Mesodermal cell (in vitro differentiated cells): ENCODE measurements at regions not wholly inside any gene's neighbourhood (a gene's known extent, or its start where the extent isn't known, plus 50 kb on each side); places are given as distances from the start of the nearest gene placed in this dataset.

Experiments
- H3K27ac ChIP-seq: 2 replicates; pipeline ENCODE4 v1.7.0; 2013; ENCODE audit warnings: mild to moderate bottlenecking, low read depth, low read length, moderate library complexity; ENCODE audit not compliant: severe bottlenecking
- H3K36me3 ChIP-seq: 2 replicates; pipeline ENCODE4 v1.7.1; 2013; ENCODE audit warnings: mild to moderate bottlenecking, low read length, moderate library complexity; ENCODE audit not compliant: control insufficient read depth, insufficient read depth
- H3K4me1 ChIP-seq: one replicate; pipeline ENCODE4 v1.7.1; 2013; ENCODE audit warnings: mild to moderate bottlenecking, low read length; ENCODE audit not compliant: insufficient read depth, control insufficient read depth, poor library complexity, severe bottlenecking
- H3K4me3 ChIP-seq: 2 replicates; pipeline ENCODE4 v1.7.0; 2013; ENCODE audit warnings: low read length, control low read depth, mild to moderate bottlenecking; ENCODE audit not compliant: insufficient read depth, poor library complexity, severe bottlenecking; ENCODE audit errors: extremely low read depth
- H3K9me3 ChIP-seq: 2 replicates; pipeline ENCODE4 v1.7.1; 2013; ENCODE audit warnings: mild to moderate bottlenecking, low read length, moderate library complexity; ENCODE audit not compliant: control insufficient read depth
- WGBS, 2 experiments: methylation state at CpG; one replicate each; pipeline ENCODE4 v1.1.5; 2013; ENCODE audit warnings: missing lambda C conversion rate in 2 of 2; ENCODE audit not compliant: insufficient coverage in 2 of 2; 5-methylcytosine and 5-hydroxymethylcytosine counted together

- H3K36me3 ChIP-seq = no peaks in the 10 kb centered on the region
- H3K4me1 ChIP-seq = no peaks in the 10 kb centered on the region
- no peak overlapping the region for H3K27ac ChIP-seq
- WGBS, 2 experiments = 89 to 100% methylated on average over 1 to 2 of the region's 5 CpGs
- no peaks in the 10 kb centered on the region for H3K9me3 ChIP-seq
- H3K4me3 ChIP-seq = no peak overlapping the region
Measured at GRCh38 chr1:56180520-56181190, 398.7 kb downstream of the PLPP3 start.

- H3K9me3 ChIP-seq = no peaks in the 10 kb centered on the region
- no peak overlapping the region for H3K27ac ChIP-seq
- no peaks in the 10 kb centered on the region for H3K36me3 ChIP-seq
- H3K4me3 ChIP-seq = no peak overlapping the region
- 100% methylated on average over 1 of the region's 1 CpG; no CpG with 5 or more reads in 1 of the 2 experiments for WGBS, 2 experiments
- H3K4me1 ChIP-seq = no peaks in the 10 kb centered on the region
Measured at GRCh38 chr1:56179543-56179942, 399.8 kb downstream of the PLPP3 start.

- H3K4me1 ChIP-seq = no peaks in the 10 kb centered on the region
- no peak overlapping the region for H3K27ac ChIP-seq
- no peaks in the 10 kb centered on the region for H3K9me3 ChIP-seq
- H3K36me3 ChIP-seq = no peaks in the 10 kb centered on the region
- WGBS, 2 experiments = 71 to 88% methylated on average over 3 of the region's 3 CpGs
- H3K4me3 ChIP-seq = no peak overlapping the region
Measured at GRCh38 chr1:56175211-56175610, 404.2 kb downstream of the PLPP3 start.

- H3K27ac ChIP-seq = no peak overlapping the region
- no peak overlapping the region for H3K4me3 ChIP-seq
- no peaks in the 10 kb centered on the region for H3K9me3 ChIP-seq
- 80 to 83% methylated on average over 1 of the region's 1 CpG for whole genome bisulfite sequencing, 2 experiments
- H3K4me1 ChIP-seq = no peaks in the 10 kb centered on the region
- H3K36me3 ChIP-seq = no peaks in the 10 kb centered on the region
Measured at GRCh38 chr1:56174176-56174885, 405.0 kb downstream of the PLPP3 start.

GRCh38 chr1:56173736-56174135, 405.6 kb downstream of the PLPP3 start:
- no peaks in the 10 kb centered on the region for H3K9me3 ChIP-seq
- no CpG with 5 or more reads among the region's 1 CpG for WGBS, 2 experiments
- H3K4me1 ChIP-seq = no peaks in the 10 kb centered on the region
- H3K36me3 ChIP-seq = no peaks in the 10 kb centered on the region
- H3K4me3 ChIP-seq = no peak overlapping the region
- no peak overlapping the region for H3K27ac ChIP-seq

- no peak overlapping the region for H3K27ac ChIP-seq
Measured at GRCh38 chr1:56171670-56172069, 407.7 kb downstream of the PLPP3 start.

GRCh38 chr1:56170784-56171320, 408.5 kb downstream of the PLPP3 start:
- Histone ChIP-seq H3K36me3 (no peaks in the 10 kb centered on the region), H3K4me1 (no peaks in the 10 kb centered on the region), H3K4me3 (no peak overlapping the region), H3K27ac (no peak overlapping the region), H3K9me3 (no peaks in the 10 kb centered on the region)
- WGBS, 2 experiments = 88 to 100% methylated on average over 2 of the region's 4 CpGs

More at GRCh38 chr1:56171670-56172069, 407.7 kb downstream of the PLPP3 start:
- H3K9me3 ChIP-seq = no peaks in the 10 kb centered on the region
- no peak overlapping the region for H3K4me3 ChIP-seq
- no peaks in the 10 kb centered on the region for H3K36me3 ChIP-seq
- no peaks in the 10 kb centered on the region for H3K4me1 ChIP-seq
- 100% methylated on average over 1 of the region's 1 CpG; no CpG with 5 or more reads in 1 of the 2 experiments for WGBS, 2 experiments

- no peaks in the 10 kb centered on the region for H3K9me3 ChIP-seq
- no peak overlapping the region for H3K27ac ChIP-seq
- WGBS, 2 experiments = no CpG with 5 or more reads among the region's 1 CpG
- H3K36me3 ChIP-seq = no peaks in the 10 kb centered on the region
- no peaks in the 10 kb centered on the region for H3K4me1 ChIP-seq
- no peak overlapping the region for H3K4me3 ChIP-seq
Measured at GRCh38 chr1:56169856-56170255, 409.5 kb downstream of the PLPP3 start.

- H3K4me3 ChIP-seq = no peak overlapping the region
- 91% methylated on average over 1 of the region's 2 CpGs; no CpG with 5 or more reads in 1 of the 2 experiments for WGBS, 2 experiments
- H3K36me3 ChIP-seq = no peaks in the 10 kb centered on the region
- H3K9me3 ChIP-seq = no peaks in the 10 kb centered on the region
- no peak overlapping the region for H3K27ac ChIP-seq
- H3K4me1 ChIP-seq = no peaks in the 10 kb centered on the region
Measured at GRCh38 chr1:56168176-56168575, 411.2 kb downstream of the PLPP3 start.

GRCh38 chr1:56167596-56167995, 411.8 kb downstream of the PLPP3 start:
- Histone ChIP-seq H3K36me3 (no peaks in the 10 kb centered on the region), H3K9me3 (no peaks in the 10 kb centered on the region), H3K27ac (no peak overlapping the region), H3K4me1 (no peaks in the 10 kb centered on the region), H3K4me3 (no peak overlapping the region)
- WGBS, 2 experiments = 70 to 75% methylated on average over 3 of the region's 3 CpGs
